Body of pancreas (tissue), 4 donors: ENCODE measurements at regions not wholly inside any gene's neighbourhood (a gene's known extent, or its start where the extent isn't known, plus 50 kb on each side); places are given as distances from the start of the nearest gene placed in this dataset.

ENCODE experiments used
- CTCF ChIP-seq, 7 experiments: fragments of 450-650 bp in 4 of 7; fragments of 200-600 bp in 3 of 7; sonication (generic) in 3 of 7; IDR thresholded peaks; one replicate each; pipeline ENCODE4 v1.5.1; 2016 to 2019; ENCODE audit warnings: antibody characterized with exemption in 7 of 7
- POLR2A ChIP-seq, 3 donors: fragments of 450-650 bp; IDR thresholded peaks; one replicate each; pipeline ENCODE4 v1.6.1; 2016; ENCODE audit warnings: antibody characterized with exemption in 3 of 3, mild to moderate bottlenecking in 2 of 3

- TF ChIP-seq POLR2A (IDR thresholded peaks at IDR 0.05), result no peak
- TF ChIP-seq CTCF (IDR thresholded peaks at IDR 0.05), result no peak
These were observed 62.7 kb upstream of the ITGA11 start for GRCh38 chr15:68494573-68495110.
